Testis (tissue), 2 donors: ENCODE measurements at regions not wholly inside any gene's neighbourhood (a gene's known extent, or its start where the extent isn't known, plus 50 kb on each side); places are given as distances from the start of the nearest gene placed in this dataset.

Experiments
- DNase-seq: peaks from one replicate; pipeline ENCODE4 v3.0.0-alpha.2; 2019
- H3K27ac ChIP-seq, 2 donors: fragments of 200-600 bp; sonication (generic); one replicate each; pipeline ENCODE4 v1.5.1; 2019
- H3K27me3 ChIP-seq: fragments of 200-600 bp; sonication (generic); one replicate; pipeline ENCODE4 v1.5.1; 2019
- H3K36me3 ChIP-seq: fragments of 200-600 bp; sonication (generic); one replicate; pipeline ENCODE4 v1.5.1; 2017; ENCODE audit warnings: low read depth; ENCODE audit errors: missing control alignments
- H3K4me1 ChIP-seq: fragments of 200-600 bp; sonication (generic); one replicate; pipeline ENCODE4 v1.5.1; 2019
- H3K4me3 ChIP-seq, 2 donors: fragments of 200-600 bp; sonication (generic); one replicate each; pipeline ENCODE4 v1.5.1; 2017 to 2019
- H3K9me3 ChIP-seq: fragments of 200-600 bp; sonication (generic); one replicate; pipeline ENCODE4 v1.5.1; 2017
- CTCF ChIP-seq, 3 experiments: fragments of 450-650 bp in 2 of 3; fragments of 200-600 bp in 1 of 3; sonication (generic) in 1 of 3; IDR thresholded peaks; one replicate each; pipeline ENCODE4 v1.5.1; 2016 to 2019; ENCODE audit warnings: antibody characterized with exemption in 3 of 3, mild to moderate bottlenecking in 2 of 3, moderate library complexity in 1 of 3
- POLR2A ChIP-seq: fragments of 450-650 bp; IDR thresholded peaks from one replicate; pipeline ENCODE4 v1.6.1; 2017; ENCODE audit warnings: antibody characterized with exemption, mild to moderate bottlenecking, moderate library complexity
- WGBS, 2 donors: methylation state at CpG; one replicate each; pipeline ENCODE4 v1.1.5; 2018; 5-methylcytosine and 5-hydroxymethylcytosine counted together
- intact Hi-C: fragments of 100-400 bp; cut with DNase I; formaldehyde crosslinking; loops from one replicate; pipeline ENCODE4 v1.15.1; 2023; ENCODE audit warnings: low total_unique reads

GRCh38 chr22:49510718-49511117, 317.0 kb downstream of the BRD1 start:
- H3K9me3 ChIP-seq = no peaks in the 10 kb centered on the region
- no peak overlapping the region for H3K27ac ChIP-seq
- intact Hi-C loops = no loop called here
- no peak overlapping the region for H3K4me3 ChIP-seq
- 89 to 90% methylated on average over 1 of the region's 1 CpG for WGBS, 2 donors
- DNase-seq = no peak
- H3K36me3 ChIP-seq = no peaks in the 10 kb centered on the region
- TF ChIP-seq POLR2A (no peak), CTCF (IDR thresholded peaks at IDR 0.05) (no peak)
- no peaks in the 10 kb centered on the region for H3K27me3 ChIP-seq
- H3K4me1 ChIP-seq = no peaks in the 10 kb centered on the region

- DNase-seq = no peak
- Histone ChIP-seq H3K36me3 (no peaks in the 10 kb centered on the region), H3K4me3 (no peak overlapping the region), H3K27me3 (no peaks in the 10 kb centered on the region), H3K27ac (no peak overlapping the region), H3K4me1 (no peaks in the 10 kb centered on the region), H3K9me3 (no peaks in the 10 kb centered on the region)
- WGBS, 2 donors = 86 to 91% methylated on average over 7 of the region's 7 CpGs
- TF ChIP-seq CTCF (IDR thresholded peaks at IDR 0.05) (no peak), POLR2A (no peak)
- intact Hi-C loops = no loop called here
These were observed 318.7 kb downstream of the BRD1 start for GRCh38 chr22:49509016-49509415.

GRCh38 chr22:49508561-49508960, 319.1 kb downstream of the BRD1 start:
- Histone ChIP-seq H3K4me1 (no peaks in the 10 kb centered on the region), H3K36me3 (no peaks in the 10 kb centered on the region), H3K9me3 (no peaks in the 10 kb centered on the region), H3K4me3 (no peak overlapping the region), H3K27me3 (no peaks in the 10 kb centered on the region), H3K27ac (no peak overlapping the region)
- intact Hi-C loops = no loop called here
- 90% methylated on average over 9 of the region's 9 CpGs for WGBS, 2 donors
- DNase-seq = no peak
- TF ChIP-seq POLR2A = no peak
- TF ChIP-seq CTCF (IDR thresholded peaks at IDR 0.05) = no peak

- H3K4me3 ChIP-seq = no peak overlapping the region
- H3K27ac ChIP-seq = no peak overlapping the region
- DNase-seq = no peak
- no peaks in the 10 kb centered on the region for H3K4me1 ChIP-seq
- intact Hi-C loops = no loop called here
- no peaks in the 10 kb centered on the region for H3K27me3 ChIP-seq
- 90 to 95% methylated on average over 22 of the region's 22 CpGs for WGBS, 2 donors
- no peaks in the 10 kb centered on the region for H3K9me3 ChIP-seq
- no peaks in the 10 kb centered on the region for H3K36me3 ChIP-seq
- TF ChIP-seq CTCF (IDR thresholded peaks at IDR 0.05) (no peak), POLR2A (no peak)
These were observed 319.9 kb downstream of the BRD1 start for GRCh38 chr22:49507607-49508292.

- no peak overlapping the region for H3K4me3 ChIP-seq
- intact Hi-C loops = no loop called here
- no peaks in the 10 kb centered on the region for H3K27me3 ChIP-seq
- no peaks in the 10 kb centered on the region for H3K36me3 ChIP-seq
- no peak overlapping the region for H3K27ac ChIP-seq
- WGBS, 2 donors = 94 to 98% methylated on average over 4 to 6 of the region's 6 CpGs
- no peaks in the 10 kb centered on the region for H3K4me1 ChIP-seq
- no peak for TF ChIP-seq CTCF (IDR thresholded peaks at IDR 0.05)
- no peak for TF ChIP-seq POLR2A
- DNase-seq = no peak
- no peaks in the 10 kb centered on the region for H3K9me3 ChIP-seq
These were observed 321.7 kb downstream of the BRD1 start for GRCh38 chr22:49506010-49506400.
